HepG2 (cell line): ENCODE measurements at regions not wholly inside any gene's neighbourhood (a gene's known extent, or its start where the extent isn't known, plus 50 kb on each side); places are given as distances from the start of the nearest gene placed in this dataset.

Experiments used
- AGO2 ChIP-seq: fragments of 200-400 bp; formaldehyde crosslinking; optimal IDR thresholded peaks from 2 replicates; pipeline ENCODE3; 2017; ENCODE audit warnings: mild to moderate bottlenecking, low read depth, low read length, moderate library complexity
- AKAP8 ChIP-seq: sonication (generic); formaldehyde crosslinking; IDR thresholded peaks from 2 replicates; pipeline ENCODE4 v1.5.1; 2020; ENCODE audit warnings: mild to moderate bottlenecking, missing genetic modification reagents
- GZF1 ChIP-seq: sonication (generic); formaldehyde crosslinking; IDR thresholded peaks from 2 replicates; pipeline ENCODE4 v1.5.1; 2020; ENCODE audit warnings: mild to moderate bottlenecking, missing genetic modification reagents
- HOXA3 ChIP-seq: sonication (generic); formaldehyde crosslinking; IDR thresholded peaks from 2 replicates; pipeline ENCODE4 v1.5.0; 2020; ENCODE audit warnings: missing genetic modification reagents
- IKZF1 ChIP-seq: fragments of 450-650 bp; IDR thresholded peaks from 2 replicates; pipeline ENCODE4 v1.7.1; 2016
- MBD4 ChIP-seq: IDR thresholded peaks from 2 replicates; pipeline ENCODE4 v1.6.1; 2012; ENCODE audit warnings: low read length, inconsistent platforms, borderline replicate concordance
- NR2C2 ChIP-seq: sonication (generic); formaldehyde crosslinking; IDR thresholded peaks from 2 replicates; pipeline ENCODE4 v1.4.0; 2020; ENCODE audit warnings: missing genetic modification reagents, mild to moderate bottlenecking, moderate library complexity, borderline replicate concordance
- SALL2 ChIP-seq: sonication (generic); formaldehyde crosslinking; IDR thresholded peaks from 2 replicates; pipeline ENCODE4 v1.8.1; 2023; ENCODE audit warnings: mild to moderate bottlenecking, missing genetic modification reagents, inconsistent platforms
- SMYD3 ChIP-seq: sonication (generic); formaldehyde crosslinking; IDR thresholded peaks from 2 replicates; pipeline ENCODE4 v1.8.1; 2023; ENCODE audit warnings: mild to moderate bottlenecking, missing genetic modification reagents
- SP140L ChIP-seq: sonication (generic); formaldehyde crosslinking; IDR thresholded peaks from 2 replicates; pipeline ENCODE4 v1.4.0; 2020; ENCODE audit warnings: missing genetic modification reagents, borderline replicate concordance
- TOPORS ChIP-seq: sonication (generic); formaldehyde crosslinking; IDR thresholded peaks from 2 replicates; pipeline ENCODE4 v1.8.0; 2023; ENCODE audit warnings: mild to moderate bottlenecking, missing genetic modification reagents
- ZNF10 ChIP-seq: sonication (generic); formaldehyde crosslinking; IDR thresholded peaks from 2 replicates; pipeline ENCODE4 v1.4.0; 2020; ENCODE audit warnings: mild to moderate bottlenecking, low read depth, missing genetic modification reagents, borderline replicate concordance
- ZNF329 ChIP-seq: sonication (generic); formaldehyde crosslinking; IDR thresholded peaks from 2 replicates; pipeline ENCODE4 v1.9.0; 2021; ENCODE audit warnings: low read depth, mild to moderate bottlenecking, missing genetic modification reagents
- ZNF333 ChIP-seq: sonication (generic); formaldehyde crosslinking; IDR thresholded peaks from 2 replicates; pipeline ENCODE4 v1.4.0; 2020; ENCODE audit warnings: mild to moderate bottlenecking, missing genetic modification reagents, borderline replicate concordance
- ZNF562 ChIP-seq: sonication (generic); formaldehyde crosslinking; IDR thresholded peaks from 2 replicates; pipeline ENCODE4 v1.8.0; 2022; ENCODE audit warnings: missing genetic modification reagents, borderline replicate concordance
- ZNF572 ChIP-seq: sonication (generic); formaldehyde crosslinking; IDR thresholded peaks from 2 replicates; pipeline ENCODE4 v1.5.1; 2020; ENCODE audit warnings: mild to moderate bottlenecking, missing genetic modification reagents
- ZNF749 ChIP-seq: sonication (generic); formaldehyde crosslinking; IDR thresholded peaks from 2 replicates; pipeline ENCODE4 v1.8.0; 2022; ENCODE audit warnings: mild to moderate bottlenecking, missing genetic modification reagents, moderate library complexity, borderline replicate concordance
- ZNF768 ChIP-seq: sonication (generic); formaldehyde crosslinking; IDR thresholded peaks from 2 replicates; pipeline ENCODE4 v1.4.0; 2020; ENCODE audit warnings: missing genetic modification reagents
- ZNF841 ChIP-seq: sonication (generic); formaldehyde crosslinking; IDR thresholded peaks from 2 replicates; pipeline ENCODE4 v1.8.1; 2023; ENCODE audit warnings: missing genetic modification reagents, borderline replicate concordance
- ZNF878 ChIP-seq: sonication (generic); formaldehyde crosslinking; IDR thresholded peaks from 2 replicates; pipeline ENCODE4 v1.8.1; 2023; ENCODE audit warnings: mild to moderate bottlenecking, missing genetic modification reagents, moderate library complexity
- TF ChIP-seq, protein P1 (sequence below): sonication (generic); formaldehyde crosslinking; IDR thresholded peaks from 2 replicates; pipeline ENCODE4 v1.8.1; 2023; ENCODE audit warnings: mild to moderate bottlenecking, missing genetic modification reagents
- TF ChIP-seq, protein P2 (sequence below): sonication (generic); formaldehyde crosslinking; IDR thresholded peaks from 2 replicates; pipeline ENCODE4 v1.5.1; 2020; ENCODE audit warnings: mild to moderate bottlenecking, missing genetic modification reagents, moderate library complexity
- TF ChIP-seq, protein P3 (sequence below): sonication (generic); formaldehyde crosslinking; IDR thresholded peaks from 2 replicates; pipeline ENCODE4 v1.5.0; 2020; ENCODE audit warnings: mild to moderate bottlenecking, missing genetic modification reagents, moderate library complexity

DNA sequence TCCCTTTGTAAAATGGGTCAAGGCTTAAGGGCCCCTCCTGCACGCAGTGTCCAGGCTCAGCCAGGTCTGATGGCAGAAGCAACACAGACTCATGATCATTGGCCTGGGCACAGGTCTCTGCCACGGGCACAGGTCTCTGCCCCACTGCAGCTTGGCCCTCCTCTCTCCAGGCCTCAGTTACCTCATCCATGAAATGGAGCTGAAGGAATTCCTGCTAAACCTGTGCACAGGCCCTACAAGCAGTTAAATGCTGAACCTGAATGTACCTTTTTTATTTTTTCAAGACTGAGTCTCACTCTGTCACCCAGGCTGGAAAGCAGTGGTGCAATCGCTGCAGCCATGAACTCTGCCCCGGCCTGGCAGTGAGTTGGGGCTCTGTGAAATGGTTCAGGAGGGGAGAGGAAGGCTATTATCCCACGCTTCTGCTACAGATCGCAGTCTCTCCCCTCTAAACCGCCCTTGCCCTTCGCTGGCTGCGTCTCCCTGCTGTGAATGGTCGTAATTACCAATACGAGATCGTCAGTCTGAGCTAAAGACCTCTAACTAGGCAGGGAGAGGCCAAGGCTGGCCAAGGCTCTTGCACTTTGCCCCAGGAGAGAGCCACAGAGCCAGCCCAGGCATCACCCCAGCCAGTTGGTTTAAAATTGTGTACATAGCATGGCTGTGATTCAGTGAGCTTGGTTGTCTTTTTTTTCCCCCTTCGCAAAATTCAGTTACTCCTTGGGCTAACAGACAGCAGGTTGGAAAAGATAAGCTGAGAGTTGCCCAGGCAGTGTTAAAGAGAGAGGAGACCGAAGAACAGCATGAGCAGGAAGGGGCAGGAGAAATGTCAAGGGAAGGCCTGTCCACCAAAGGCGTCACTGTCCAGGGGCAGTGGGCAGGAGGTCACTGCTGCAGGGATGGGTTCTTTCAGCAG, 93.0 kb upstream of the KCTD7 start (continued):
- TF ChIP-seq ZNF10 (CRISPR knock-in tag), result no peak
- TF ChIP-seq SMYD3 (CRISPR knock-in tag), result no peak
- 0 out of 2 replicates have a peak, but pooled peaks have one; percentile 74 for TF ChIP-seq TOPORS (CRISPR knock-in tag)
- peak; percentile 71 for TF ChIP-seq ZNF768 (CRISPR knock-in tag)
- TF ChIP-seq IKZF1, result no peak
- no peak for TF ChIP-seq MBD4
- TF ChIP-seq ZNF878 (CRISPR knock-in tag), result no peak
- TF ChIP-seq, protein P1, sequence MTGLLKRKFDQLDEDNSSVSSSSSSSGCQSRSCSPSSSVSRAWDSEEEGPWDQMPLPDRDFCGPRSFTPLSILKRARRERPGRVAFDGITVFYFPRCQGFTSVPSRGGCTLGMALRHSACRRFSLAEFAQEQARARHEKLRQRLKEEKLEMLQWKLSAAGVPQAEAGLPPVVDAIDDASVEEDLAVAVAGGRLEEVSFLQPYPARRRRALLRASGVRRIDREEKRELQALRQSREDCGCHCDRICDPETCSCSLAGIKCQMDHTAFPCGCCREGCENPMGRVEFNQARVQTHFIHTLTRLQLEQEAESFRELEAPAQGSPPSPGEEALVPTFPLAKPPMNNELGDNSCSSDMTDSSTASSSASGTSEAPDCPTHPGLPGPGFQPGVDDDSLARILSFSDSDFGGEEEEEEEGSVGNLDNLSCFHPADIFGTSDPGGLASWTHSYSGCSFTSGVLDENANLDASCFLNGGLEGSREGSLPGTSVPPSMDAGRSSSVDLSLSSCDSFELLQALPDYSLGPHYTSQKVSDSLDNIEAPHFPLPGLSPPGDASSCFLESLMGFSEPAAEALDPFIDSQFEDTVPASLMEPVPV (CRISPR knock-in tag), result peak; percentile 49; the same call in 1 of the 2 replicates
- no peak for TF ChIP-seq ZNF333 (CRISPR knock-in tag)
- no peak for TF ChIP-seq SALL2 (CRISPR knock-in tag)
- peak; percentile 91 for TF ChIP-seq NR2C2
- no peak for TF ChIP-seq ZNF749 (CRISPR knock-in tag)
- TF ChIP-seq AKAP8 (CRISPR knock-in tag), result no peak; the same call in 1 of the 2 replicates
- TF ChIP-seq ZNF572 (CRISPR knock-in tag), result 0 out of 2 replicates have a peak, but pooled peaks have one; percentile 28
- TF ChIP-seq HOXA3, result peak; percentile 84; the same call in 1 of the 2 replicates
- no peak for TF ChIP-seq AGO2
- TF ChIP-seq, protein P2, sequence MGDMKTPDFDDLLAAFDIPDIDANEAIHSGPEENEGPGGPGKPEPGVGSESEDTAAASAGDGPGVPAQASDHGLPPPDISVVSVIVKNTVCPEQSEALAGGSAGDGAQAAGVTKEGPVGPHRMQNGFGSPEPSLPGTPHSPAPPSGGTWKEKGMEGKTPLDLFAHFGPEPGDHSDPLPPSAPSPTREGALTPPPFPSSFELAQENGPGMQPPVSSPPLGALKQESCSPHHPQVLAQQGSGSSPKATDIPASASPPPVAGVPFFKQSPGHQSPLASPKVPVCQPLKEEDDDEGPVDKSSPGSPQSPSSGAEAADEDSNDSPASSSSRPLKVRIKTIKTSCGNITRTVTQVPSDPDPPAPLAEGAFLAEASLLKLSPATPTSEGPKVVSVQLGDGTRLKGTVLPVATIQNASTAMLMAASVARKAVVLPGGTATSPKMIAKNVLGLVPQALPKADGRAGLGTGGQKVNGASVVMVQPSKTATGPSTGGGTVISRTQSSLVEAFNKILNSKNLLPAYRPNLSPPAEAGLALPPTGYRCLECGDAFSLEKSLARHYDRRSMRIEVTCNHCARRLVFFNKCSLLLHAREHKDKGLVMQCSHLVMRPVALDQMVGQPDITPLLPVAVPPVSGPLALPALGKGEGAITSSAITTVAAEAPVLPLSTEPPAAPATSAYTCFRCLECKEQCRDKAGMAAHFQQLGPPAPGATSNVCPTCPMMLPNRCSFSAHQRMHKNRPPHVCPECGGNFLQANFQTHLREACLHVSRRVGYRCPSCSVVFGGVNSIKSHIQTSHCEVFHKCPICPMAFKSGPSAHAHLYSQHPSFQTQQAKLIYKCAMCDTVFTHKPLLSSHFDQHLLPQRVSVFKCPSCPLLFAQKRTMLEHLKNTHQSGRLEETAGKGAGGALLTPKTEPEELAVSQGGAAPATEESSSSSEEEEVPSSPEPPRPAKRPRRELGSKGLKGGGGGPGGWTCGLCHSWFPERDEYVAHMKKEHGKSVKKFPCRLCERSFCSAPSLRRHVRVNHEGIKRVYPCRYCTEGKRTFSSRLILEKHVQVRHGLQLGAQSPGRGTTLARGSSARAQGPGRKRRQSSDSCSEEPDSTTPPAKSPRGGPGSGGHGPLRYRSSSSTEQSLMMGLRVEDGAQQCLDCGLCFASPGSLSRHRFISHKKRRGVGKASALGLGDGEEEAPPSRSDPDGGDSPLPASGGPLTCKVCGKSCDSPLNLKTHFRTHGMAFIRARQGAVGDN (CRISPR knock-in tag), result peak; percentile 91
- peak; percentile 86; the same call in 1 of the 2 replicates for TF ChIP-seq GZF1
- TF ChIP-seq, protein P3, sequence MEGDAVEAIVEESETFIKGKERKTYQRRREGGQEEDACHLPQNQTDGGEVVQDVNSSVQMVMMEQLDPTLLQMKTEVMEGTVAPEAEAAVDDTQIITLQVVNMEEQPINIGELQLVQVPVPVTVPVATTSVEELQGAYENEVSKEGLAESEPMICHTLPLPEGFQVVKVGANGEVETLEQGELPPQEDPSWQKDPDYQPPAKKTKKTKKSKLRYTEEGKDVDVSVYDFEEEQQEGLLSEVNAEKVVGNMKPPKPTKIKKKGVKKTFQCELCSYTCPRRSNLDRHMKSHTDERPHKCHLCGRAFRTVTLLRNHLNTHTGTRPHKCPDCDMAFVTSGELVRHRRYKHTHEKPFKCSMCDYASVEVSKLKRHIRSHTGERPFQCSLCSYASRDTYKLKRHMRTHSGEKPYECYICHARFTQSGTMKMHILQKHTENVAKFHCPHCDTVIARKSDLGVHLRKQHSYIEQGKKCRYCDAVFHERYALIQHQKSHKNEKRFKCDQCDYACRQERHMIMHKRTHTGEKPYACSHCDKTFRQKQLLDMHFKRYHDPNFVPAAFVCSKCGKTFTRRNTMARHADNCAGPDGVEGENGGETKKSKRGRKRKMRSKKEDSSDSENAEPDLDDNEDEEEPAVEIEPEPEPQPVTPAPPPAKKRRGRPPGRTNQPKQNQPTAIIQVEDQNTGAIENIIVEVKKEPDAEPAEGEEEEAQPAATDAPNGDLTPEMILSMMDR (CRISPR knock-in tag), result no peak
- TF ChIP-seq ZNF841 (CRISPR knock-in tag), result no peak
- no peak for TF ChIP-seq ZNF562 (CRISPR knock-in tag)
- TF ChIP-seq SP140L (CRISPR knock-in tag), result no peak
- TF ChIP-seq ZNF329, result no peak
